Suprapubic skin (tissue), 4 donors: ENCODE measurements at regions not wholly inside any gene's neighbourhood (a gene's known extent, or its start where the extent isn't known, plus 50 kb on each side); places are given as distances from the start of the nearest gene placed in this dataset.
"Not testable (repeated sequence)": the region's sequence is repeated elsewhere in the genome, so short reads cannot be mapped to it uniquely, and the experiment has no call there.

Source experiments
- DNase-seq, 2 donors: peaks; one replicate each; pipeline ENCODE4 v3.0.0-alpha.2; 2019; ENCODE audit warnings: low spot score in 2 of 2
- H3K27ac ChIP-seq: fragments of 200-600 bp; sonication (generic); one replicate; pipeline ENCODE4 v1.5.1; 2019
- H3K27me3 ChIP-seq: fragments of 200-600 bp; sonication (generic); one replicate; pipeline ENCODE4 v1.5.1; 2019
- H3K36me3 ChIP-seq: fragments of 200-600 bp; sonication (generic); one replicate; pipeline ENCODE4 v1.5.1; 2019
- H3K4me1 ChIP-seq: fragments of 200-600 bp; sonication (generic); one replicate; pipeline ENCODE4 v1.5.1; 2019
- H3K4me3 ChIP-seq: fragments of 200-600 bp; sonication (generic); one replicate; pipeline ENCODE4 v1.5.1; 2019; ENCODE audit warnings: mild to moderate bottlenecking
- H3K9me3 ChIP-seq: fragments of 200-600 bp; sonication (generic); one replicate; pipeline ENCODE4 v1.5.1; 2019
- EP300 ChIP-seq: sonication (generic); formaldehyde crosslinking; IDR thresholded peaks from one replicate; pipeline ENCODE4 v1.6.1; 2017; ENCODE audit warnings: antibody characterized with exemption
- POLR2A ChIP-seq, 2 donors: fragments of 450-650 bp; IDR thresholded peaks; one replicate each; pipeline ENCODE4 v1.6.1; 2017; ENCODE audit warnings: antibody characterized with exemption in 2 of 2, mild to moderate bottlenecking in 2 of 2, moderate library complexity in 2 of 2
- POLR2AphosphoS5 ChIP-seq, 3 donors: sonication (generic); formaldehyde crosslinking; IDR thresholded peaks; one replicate each; pipeline ENCODE4 v1.6.1; 2017; ENCODE audit warnings: antibody characterized with exemption in 3 of 3
- WGBS: methylation state at CpG from one replicate; pipeline ENCODE4 v1.1.5; 2018; 5-methylcytosine and 5-hydroxymethylcytosine counted together
- TF ChIP-seq, protein P1 (sequence below), 2 donors: fragments of 200-600 bp in 1 of 2; fragments of 450-650 bp in 1 of 2; sonication (generic) in 1 of 2; IDR thresholded peaks; one replicate each; pipeline ENCODE4 v1.5.1; 2016 to 2019; ENCODE audit warnings: antibody characterized with exemption in 2 of 2, mild to moderate bottlenecking in 1 of 2, moderate library complexity in 1 of 2

DNA sequence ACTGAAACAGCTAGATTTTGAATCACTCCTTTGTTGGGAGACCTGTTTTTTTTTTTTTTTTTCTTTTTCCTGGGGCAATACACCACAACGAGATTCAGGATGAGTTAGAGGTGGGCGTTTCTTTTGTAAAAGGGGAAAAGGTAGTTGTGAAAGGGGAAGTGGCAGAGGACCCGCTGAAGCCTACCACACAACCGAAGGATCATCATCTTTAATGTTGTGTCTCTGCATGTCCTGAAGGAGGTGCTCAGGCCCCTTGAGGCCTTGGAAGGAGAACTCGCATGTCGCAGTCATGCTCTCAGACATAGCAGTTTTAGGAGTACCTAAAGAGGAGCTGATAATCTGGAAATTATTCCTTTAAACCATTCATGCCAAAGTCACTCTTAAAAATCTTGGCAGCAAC is 137.9 kb upstream of the LRIG1 start:
- Histone ChIP-seq H3K27ac (no peak overlapping the region), H3K27me3 (no peaks in the 10 kb centered on the region), H3K36me3 (no peaks in the 10 kb centered on the region), H3K4me3 (no peak overlapping the region), H3K4me1 (no peaks in the 10 kb centered on the region), H3K9me3 (no peaks in the 10 kb centered on the region)
- DNase-seq: no peak
- TF ChIP-seq POLR2A (IDR thresholded peaks at IDR 0.05) (no peak), POLR2AphosphoS5 (IDR thresholded peaks at IDR 0.05) (no peak), EP300 (no peak)
- TF ChIP-seq, protein P1, sequence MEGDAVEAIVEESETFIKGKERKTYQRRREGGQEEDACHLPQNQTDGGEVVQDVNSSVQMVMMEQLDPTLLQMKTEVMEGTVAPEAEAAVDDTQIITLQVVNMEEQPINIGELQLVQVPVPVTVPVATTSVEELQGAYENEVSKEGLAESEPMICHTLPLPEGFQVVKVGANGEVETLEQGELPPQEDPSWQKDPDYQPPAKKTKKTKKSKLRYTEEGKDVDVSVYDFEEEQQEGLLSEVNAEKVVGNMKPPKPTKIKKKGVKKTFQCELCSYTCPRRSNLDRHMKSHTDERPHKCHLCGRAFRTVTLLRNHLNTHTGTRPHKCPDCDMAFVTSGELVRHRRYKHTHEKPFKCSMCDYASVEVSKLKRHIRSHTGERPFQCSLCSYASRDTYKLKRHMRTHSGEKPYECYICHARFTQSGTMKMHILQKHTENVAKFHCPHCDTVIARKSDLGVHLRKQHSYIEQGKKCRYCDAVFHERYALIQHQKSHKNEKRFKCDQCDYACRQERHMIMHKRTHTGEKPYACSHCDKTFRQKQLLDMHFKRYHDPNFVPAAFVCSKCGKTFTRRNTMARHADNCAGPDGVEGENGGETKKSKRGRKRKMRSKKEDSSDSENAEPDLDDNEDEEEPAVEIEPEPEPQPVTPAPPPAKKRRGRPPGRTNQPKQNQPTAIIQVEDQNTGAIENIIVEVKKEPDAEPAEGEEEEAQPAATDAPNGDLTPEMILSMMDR (IDR thresholded peaks at IDR 0.05): no peak
- WGBS: 46% methylated on average over 6 of the region's 6 CpGs

DNA sequence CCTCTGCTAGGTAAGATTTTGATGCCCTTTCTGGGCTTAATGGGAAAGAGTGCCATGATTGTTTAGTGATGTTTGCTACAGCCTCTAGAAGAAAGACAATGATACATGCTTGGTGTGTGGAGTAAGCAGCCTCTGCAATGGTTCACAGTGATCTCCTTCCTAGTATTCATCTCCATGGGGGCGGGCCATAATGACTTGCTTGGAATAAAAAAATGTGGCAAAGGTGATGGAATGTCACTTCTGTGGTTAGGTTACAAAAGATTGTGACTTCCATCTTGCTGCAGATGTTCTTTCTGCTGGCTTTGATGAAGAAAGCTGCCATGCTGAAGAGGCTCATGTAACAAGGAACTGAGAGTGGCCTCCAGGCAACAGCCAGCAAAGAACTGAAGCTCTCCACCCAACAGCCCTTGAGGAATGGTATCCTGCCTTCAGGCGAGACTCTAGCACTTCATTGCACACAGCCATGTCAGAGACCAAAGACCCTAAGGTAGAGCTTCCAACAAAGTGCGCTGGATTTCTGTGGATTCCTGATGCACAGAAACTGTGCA is 139.1 kb upstream of the LRIG1 start:
- WGBS: 96% methylated on average over 3 of the region's 3 CpGs
- Histone ChIP-seq H3K9me3 (no peaks in the 10 kb centered on the region), H3K27me3 (no peaks in the 10 kb centered on the region), H3K4me3 (no peak overlapping the region), H3K4me1 (no peaks in the 10 kb centered on the region), H3K27ac (no peak overlapping the region), H3K36me3 (no peaks in the 10 kb centered on the region)
- no peak for DNase-seq
- TF ChIP-seq POLR2AphosphoS5 (IDR thresholded peaks at IDR 0.05): no peak
- TF ChIP-seq EP300: no peak
- TF ChIP-seq, protein P1 (IDR thresholded peaks at IDR 0.05): no peak
- no peak for TF ChIP-seq POLR2A (IDR thresholded peaks at IDR 0.05)

DNA sequence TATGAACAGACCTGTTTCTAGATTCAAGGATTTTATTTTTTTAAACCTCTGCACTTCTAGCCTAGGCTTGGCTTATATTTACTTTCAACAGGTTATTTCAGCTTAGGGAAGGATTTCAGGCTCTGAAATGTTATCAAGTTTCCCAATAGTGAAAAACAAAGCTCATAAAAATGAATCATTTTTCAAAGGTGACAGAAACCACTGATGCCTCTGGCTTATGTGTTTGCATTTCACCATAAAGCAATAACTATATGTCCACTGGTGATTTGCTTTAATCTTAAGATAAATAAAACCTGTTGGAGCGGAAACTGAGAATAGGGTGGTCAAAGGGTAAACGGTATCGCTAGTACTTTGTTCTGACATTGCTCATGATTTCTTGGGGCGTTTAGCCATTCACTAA is 141.2 kb upstream of the LRIG1 start:
- H3K9me3 ChIP-seq: no peaks in the 10 kb centered on the region
- no peaks in the 10 kb centered on the region for H3K4me1 ChIP-seq
- no peaks in the 10 kb centered on the region for H3K27me3 ChIP-seq
- TF ChIP-seq, protein P1 (IDR thresholded peaks at IDR 0.05): no peak
- no peak overlapping the region for H3K27ac ChIP-seq
- H3K36me3 ChIP-seq: no peaks in the 10 kb centered on the region
- H3K4me3 ChIP-seq: no peak overlapping the region
- DNase-seq: no peak
- WGBS: 86% methylated on average over 4 of the region's 4 CpGs

DNA sequence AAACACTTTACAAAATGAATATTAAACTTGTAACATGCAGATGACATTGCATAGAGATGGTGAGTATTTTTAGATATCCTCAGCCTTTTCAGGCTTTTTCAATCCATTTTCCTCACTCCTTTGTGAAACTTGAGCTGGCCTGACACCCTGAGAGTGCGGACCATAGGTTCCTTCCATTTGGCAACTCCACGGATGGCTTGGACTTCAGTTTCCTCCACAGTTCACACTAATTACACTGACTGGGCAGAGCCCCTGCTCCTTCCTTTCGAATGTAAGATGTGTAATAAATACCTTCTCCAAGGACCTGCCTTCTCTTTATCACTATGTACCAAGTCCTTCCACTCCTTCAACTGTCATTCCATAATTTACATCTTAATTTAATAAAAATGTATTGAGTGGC is 141.7 kb upstream of the LRIG1 start:
- no peaks in the 10 kb centered on the region for H3K4me1 ChIP-seq
- no peak overlapping the region for H3K27ac ChIP-seq
- H3K36me3 ChIP-seq: no peaks in the 10 kb centered on the region
- 80% methylated on average over 3 of the region's 3 CpGs for WGBS
- no peaks in the 10 kb centered on the region for H3K9me3 ChIP-seq
- no peak overlapping the region for H3K4me3 ChIP-seq
- TF ChIP-seq POLR2AphosphoS5 (IDR thresholded peaks at IDR 0.05) (no peak), POLR2A (IDR thresholded peaks at IDR 0.05) (no peak), EP300 (no peak)
- TF ChIP-seq, protein P1 (IDR thresholded peaks at IDR 0.05): no peak
- H3K27me3 ChIP-seq: no peaks in the 10 kb centered on the region
- no peak for DNase-seq

DNA sequence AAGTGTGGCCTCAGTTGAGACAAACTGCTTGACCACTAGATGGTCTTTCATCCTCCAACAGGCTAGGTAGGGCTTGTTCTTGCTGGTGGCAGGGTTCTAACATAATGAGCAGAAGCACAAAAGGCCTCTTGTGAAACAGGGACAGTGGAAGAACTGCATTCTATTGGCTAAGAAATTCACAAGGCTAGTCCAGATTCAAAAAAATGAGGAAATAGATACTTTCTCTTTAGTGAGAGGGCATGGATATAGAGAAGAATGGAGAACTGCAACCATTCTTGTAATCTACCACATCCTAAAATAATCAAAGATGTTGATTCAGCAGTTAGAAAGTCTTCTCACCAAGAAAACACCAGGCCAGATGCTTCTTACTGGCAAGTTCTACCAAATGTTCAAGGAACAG is 143.7 kb upstream of the LRIG1 start:
- Histone ChIP-seq H3K9me3 (no peaks in the 10 kb centered on the region), H3K27me3 (no peaks in the 10 kb centered on the region), H3K4me3 (no peak overlapping the region), H3K27ac (no peak overlapping the region), H3K36me3 (no peaks in the 10 kb centered on the region), H3K4me1 (no peaks in the 10 kb centered on the region)
- no peak for TF ChIP-seq POLR2AphosphoS5 (IDR thresholded peaks at IDR 0.05)
- no peak for DNase-seq

DNA sequence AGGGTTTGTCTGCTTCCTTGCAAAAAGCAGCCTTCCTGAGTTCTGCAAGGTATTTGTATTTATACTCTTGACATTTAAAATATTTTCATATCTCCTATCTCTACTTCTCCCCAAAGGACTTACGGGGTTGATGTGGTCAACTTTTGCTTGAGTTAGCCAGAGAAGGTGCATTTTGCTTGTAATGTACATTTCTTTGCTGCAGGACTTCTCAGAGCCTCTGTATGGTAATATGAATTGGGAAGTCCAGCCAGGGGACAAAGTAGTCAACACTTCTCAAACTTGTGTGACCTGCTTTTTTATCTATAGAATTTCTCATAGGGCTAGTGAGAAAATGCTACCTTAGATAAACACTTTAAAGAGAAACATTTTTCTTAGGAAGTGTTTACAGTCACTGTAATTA is 148.2 kb upstream of the LRIG1 start:
- TF ChIP-seq EP300 (no peak), POLR2A (IDR thresholded peaks at IDR 0.05) (no peak), POLR2AphosphoS5 (IDR thresholded peaks at IDR 0.05) (no peak)
- TF ChIP-seq, protein P1 (IDR thresholded peaks at IDR 0.05): no peak

DNA sequence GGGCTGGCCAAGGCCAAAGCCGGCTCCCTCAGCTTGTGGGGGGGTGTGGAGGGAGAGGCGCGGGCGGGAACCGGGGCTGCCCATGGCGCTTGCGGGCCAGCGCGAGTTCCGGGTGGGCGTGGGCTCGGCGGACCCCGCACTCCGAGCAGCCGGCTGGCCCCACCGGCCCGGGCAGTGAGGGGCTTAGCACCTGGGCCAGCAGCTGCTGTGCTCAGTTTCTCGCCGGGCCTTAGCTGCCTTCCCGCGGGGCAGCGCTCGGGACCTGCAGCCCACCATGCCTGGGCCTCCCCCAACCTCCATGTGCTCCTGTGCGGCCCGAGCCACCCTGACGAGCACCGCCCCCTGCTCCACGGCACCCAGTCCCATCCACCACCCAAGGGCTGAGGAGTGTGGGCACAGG is 150.7 kb upstream of the LRIG1 start:
- not testable (repeated sequence) for H3K4me3 ChIP-seq, H3K27ac ChIP-seq, H3K36me3 ChIP-seq, H3K27me3 ChIP-seq, DNase-seq, H3K9me3 ChIP-seq, H3K4me1 ChIP-seq
- WGBS: 100% methylated on average over 1 of the region's 29 CpGs

More for the DNA sequence above, 148.2 kb upstream of the LRIG1 start:
- H3K4me1 ChIP-seq: no peaks in the 10 kb centered on the region
- no peaks in the 10 kb centered on the region for H3K27me3 ChIP-seq
- H3K4me3 ChIP-seq: no peak overlapping the region
- WGBS: 90% methylated on average over 1 of the region's 1 CpG
- no peak overlapping the region for H3K27ac ChIP-seq
- no peaks in the 10 kb centered on the region for H3K9me3 ChIP-seq
- DNase-seq: no peak
- no peaks in the 10 kb centered on the region for H3K36me3 ChIP-seq

DNA sequence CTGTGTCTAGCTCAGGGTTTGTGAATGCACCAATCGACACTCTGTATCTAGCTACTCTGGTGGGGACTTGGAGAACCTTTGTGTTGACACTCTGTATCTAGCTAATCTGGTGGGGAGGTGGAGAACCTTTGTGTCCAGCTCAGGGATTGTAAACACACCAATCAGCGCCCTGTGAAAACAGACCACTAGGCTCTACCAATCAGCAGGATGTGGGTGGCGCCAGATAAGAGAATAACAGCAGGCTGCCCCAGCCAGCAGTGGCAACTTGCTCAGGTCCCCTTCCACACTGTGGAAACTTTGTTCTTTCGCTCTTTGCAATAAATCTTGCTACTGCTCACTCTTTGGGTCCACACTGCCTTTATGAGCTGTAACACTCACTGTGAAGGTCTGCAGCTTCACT is 151.3 kb upstream of the LRIG1 start:
- H3K9me3 ChIP-seq, H3K4me1 ChIP-seq, H3K27me3 ChIP-seq, H3K4me3 ChIP-seq, H3K36me3 ChIP-seq, H3K27ac ChIP-seq, DNase-seq: not testable (repeated sequence)
- 88% methylated on average over 3 of the region's 4 CpGs for WGBS
